CD4-positive, alpha-beta memory T cell (primary cell): ENCODE measurements at regions not wholly inside any gene's neighbourhood (a gene's known extent, or its start where the extent isn't known, plus 50 kb on each side); places are given as distances from the start of the nearest gene placed in this dataset.
"Not testable (repeated sequence)": the region's sequence is repeated elsewhere in the genome, so short reads cannot be mapped to it uniquely, and the experiment has no call there.

Experiments used
- CTCF ChIA-PET: fragments of 350-600 bp; sonication (Branson Sonifier 250); formaldehyde crosslinking; loops from one replicate; lab custom pipeline; 2021; ENCODE audit warnings: inconsistent platforms; ENCODE audit not compliant: partially characterized antibody; lab: Charles Lee
- POLR2A ChIA-PET: fragments of 350-600 bp; sonication (Branson Sonifier 250); formaldehyde crosslinking; loops from one replicate; lab custom pipeline; 2021; ENCODE audit not compliant: partially characterized antibody; lab: Charles Lee
- DNase-seq, 5 donors: peaks; one replicate each; pipeline versions ENCODE4 v3.0.0 to v3.0.0-alpha.2; 2020 to 2022; ENCODE audit warnings: mixed read lengths in 1 of 5
- H3K27ac ChIP-seq: one replicate; pipeline ENCODE4 v1.7.0; 2013; ENCODE audit warnings: low read depth, low read length
- H3K27me3 ChIP-seq: 2 replicates; pipeline ENCODE4 v1.7.0; 2013; ENCODE audit warnings: mild to moderate bottlenecking, low read length, moderate library complexity; ENCODE audit not compliant: insufficient read depth
- H3K36me3 ChIP-seq: 2 replicates; pipeline ENCODE4 v1.7.0; 2013; ENCODE audit warnings: mild to moderate bottlenecking, low read length, moderate library complexity; ENCODE audit not compliant: insufficient read depth
- H3K4me1 ChIP-seq: 2 replicates; pipeline ENCODE4 v1.7.0; 2013; ENCODE audit warnings: mild to moderate bottlenecking, low read length, moderate library complexity; ENCODE audit not compliant: insufficient read depth
- H3K4me3 ChIP-seq, 2 donors: one replicate each; pipeline ENCODE4 v1.7.0; 2013; ENCODE audit warnings: low read length in 2 of 2, mild to moderate bottlenecking in 1 of 2
- H3K9me3 ChIP-seq, 2 donors: one replicate each; pipeline ENCODE4 v1.7.0; 2013; ENCODE audit warnings: low read length in 2 of 2, control low read depth in 1 of 2; ENCODE audit not compliant: control insufficient read depth in 1 of 2
- H3K27ac Mint-ChIP-seq, 7 donors: one replicate each; pipeline ENCODE4 v1.8.0; 2020 to 2021; ENCODE audit warnings: mixed read lengths in 7 of 7, mild to moderate bottlenecking in 6 of 7, inconsistent platforms in 3 of 7, moderate library complexity in 3 of 7
- H3K27me3 Mint-ChIP-seq, 2 donors: one replicate each; pipeline ENCODE4 v1.8.0; 2020 to 2021; ENCODE audit warnings: mixed read lengths in 2 of 2
- H3K36me3 Mint-ChIP-seq, 2 donors: one replicate each; pipeline ENCODE4 v1.8.0; 2020 to 2021; ENCODE audit warnings: mixed read lengths in 2 of 2, inconsistent platforms in 1 of 2, mild to moderate bottlenecking in 1 of 2
- H3K4me1 Mint-ChIP-seq, 4 donors: one replicate each; pipeline ENCODE4 v1.8.0; 2020 to 2021; ENCODE audit warnings: mixed read lengths in 4 of 4, mild to moderate bottlenecking in 1 of 4
- H3K4me3 Mint-ChIP-seq, 8 donors: one replicate each; pipeline ENCODE4 v1.8.0; 2020 to 2021; ENCODE audit warnings: mixed read lengths in 8 of 8, mild to moderate bottlenecking in 7 of 8, moderate library complexity in 6 of 8, inconsistent platforms in 3 of 8
- H3K9me3 Mint-ChIP-seq, 8 donors: one replicate each; pipeline ENCODE4 v1.8.0; 2020 to 2021; ENCODE audit warnings: mixed read lengths in 8 of 8, mild to moderate bottlenecking in 5 of 8, inconsistent platforms in 3 of 8, moderate library complexity in 1 of 8
- intact Hi-C: fragments of 100-400 bp; cut with micrococcal nuclease; formaldehyde crosslinking; loops from one replicate; pipeline ENCODE4 v1.15.1; 2023

- no peaks in the 10 kb centered on the region for H3K9me3 Mint-ChIP-seq
Measured at GRCh38 chrY:8905141-8905540, 432.1 kb upstream of the TSPY4 start.

DNA sequence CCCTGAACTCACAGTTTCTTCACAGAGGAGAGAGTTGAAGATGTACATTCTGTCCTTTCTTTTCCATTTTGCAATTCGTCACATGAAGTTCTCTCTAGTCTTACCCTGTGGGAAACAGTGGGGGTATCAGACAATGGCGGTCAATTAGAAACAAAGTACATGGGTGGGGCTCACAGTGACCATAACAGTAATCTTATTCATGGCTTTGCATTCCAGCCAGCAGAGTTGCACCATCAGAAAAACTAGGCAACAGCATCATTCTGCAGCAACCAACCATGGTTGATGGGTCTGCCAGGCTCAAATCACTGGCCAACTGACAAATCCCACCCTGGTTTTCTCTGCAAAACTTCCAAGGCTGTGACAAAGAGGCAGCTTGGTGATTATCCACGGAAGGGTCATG lies 414.7 kb upstream of the TSPY4 start:
- CTCF ChIA-PET, intact Hi-C loops: not testable (repeated sequence)

More at GRCh38 chrY:8905141-8905540, 432.1 kb upstream of the TSPY4 start:
- no peaks in the 10 kb centered on the region for H3K36me3 Mint-ChIP-seq
- ChIA-PET CTCF (no interaction called here), POLR2A (no interaction called here)
- no peaks in the 10 kb centered on the region for H3K27me3 ChIP-seq
- H3K27ac ChIP-seq, result no peak overlapping the region
- no peak overlapping the region for H3K4me3 ChIP-seq
- H3K4me3 Mint-ChIP-seq, result no peak overlapping the region
- no peaks in the 10 kb centered on the region for H3K36me3 ChIP-seq
- H3K9me3 ChIP-seq, result no peaks in the 10 kb centered on the region
- no peaks in the 10 kb centered on the region for H3K27me3 Mint-ChIP-seq
- no peak for DNase-seq
- intact Hi-C loops, result no loop called here
- H3K4me1 ChIP-seq, result no peaks in the 10 kb centered on the region
- H3K27ac Mint-ChIP-seq, result no peak overlapping the region
- H3K4me1 Mint-ChIP-seq, result no peaks in the 10 kb centered on the region

More for the DNA sequence above, 414.7 kb upstream of the TSPY4 start:
- H3K27ac ChIP-seq, H3K27ac Mint-ChIP-seq, H3K27me3 ChIP-seq, H3K4me1 Mint-ChIP-seq, H3K4me3 ChIP-seq, H3K4me3 Mint-ChIP-seq, H3K9me3 Mint-ChIP-seq, DNase-seq, H3K4me1 ChIP-seq, H3K9me3 ChIP-seq, H3K36me3 ChIP-seq, POLR2A ChIA-PET, H3K36me3 Mint-ChIP-seq, H3K27me3 Mint-ChIP-seq: not testable (repeated sequence)
